CD4-positive, alpha-beta T cell (primary cell): ENCODE measurements at regions not wholly inside any gene's neighbourhood (a gene's known extent, or its start where the extent isn't known, plus 50 kb on each side); places are given as distances from the start of the nearest gene placed in this dataset.

Source experiments
- ATAC-seq: fragments of 200-7000 bp; cut with Tn5 transposase; one replicate; pipeline ENCODE4 v1.10.0; 2022; ENCODE audit warnings: mild to moderate bottlenecking; ENCODE audit not compliant: poor library complexity
- CTCF ChIA-PET: fragments of 350-600 bp; sonication (Branson Sonifier 250); formaldehyde crosslinking; loops from one replicate; lab custom pipeline; 2021; ENCODE audit warnings: antibody characterized with exemption, inconsistent platforms; lab: Charles Lee
- POLR2A ChIA-PET: fragments of 350-600 bp; sonication (Branson Sonifier 250); formaldehyde crosslinking; loops from one replicate; lab custom pipeline; 2021; ENCODE audit warnings: antibody characterized with exemption, inconsistent platforms; lab: Charles Lee
- DNase-seq, 14 experiments: peaks; one replicate each; pipeline ENCODE4 v3.0.0-alpha.2; 2013 to 2020; ENCODE audit warnings: mixed read lengths in 2 of 14
- H3K27ac ChIP-seq, 2 donors: one replicate each; pipeline versions ENCODE4 v1.5.1 to v1.7.0; 2013; ENCODE audit warnings: low read length in 2 of 2, low read depth in 1 of 2, mild to moderate bottlenecking in 1 of 2
- H3K27me3 ChIP-seq, 2 experiments: 1 replicate in 1 of 2; 2 replicates in 1 of 2; pipeline versions ENCODE4 v1.6.1 to v1.7.0; 2013; ENCODE audit warnings: low read length in 2 of 2, control low read depth in 1 of 2, mild to moderate bottlenecking in 1 of 2, moderate library complexity in 1 of 2; ENCODE audit not compliant: insufficient read depth in 2 of 2, control insufficient read depth in 1 of 2
- H3K36me3 ChIP-seq: one replicate; pipeline ENCODE4 v1.6.1; 2013; ENCODE audit warnings: low read length, control low read depth; ENCODE audit not compliant: insufficient read depth
- H3K4me1 ChIP-seq: one replicate; pipeline ENCODE4 v1.6.1; 2013; ENCODE audit warnings: low read length, control low read depth; ENCODE audit not compliant: insufficient read depth
- H3K4me3 ChIP-seq: one replicate; pipeline ENCODE4 v1.5.1; 2013; ENCODE audit warnings: mild to moderate bottlenecking, low read length, moderate library complexity
- H3K9me3 ChIP-seq, 2 experiments: 1 replicate in 1 of 2; 2 replicates in 1 of 2; pipeline versions ENCODE4 v1.6.1 to v1.7.0; 2013; ENCODE audit warnings: low read length in 2 of 2, mild to moderate bottlenecking in 2 of 2, control low read depth in 1 of 2, moderate library complexity in 1 of 2; ENCODE audit not compliant: control insufficient read depth in 1 of 2, insufficient read depth in 1 of 2
- H3K27ac Mint-ChIP-seq: one replicate; pipeline ENCODE4 v1.8.0; 2020; ENCODE audit warnings: mixed read lengths
- H3K27me3 Mint-ChIP-seq: one replicate; pipeline ENCODE4 v1.8.0; 2021; ENCODE audit warnings: mixed read lengths
- H3K36me3 Mint-ChIP-seq: one replicate; pipeline ENCODE4 v1.8.0; 2021; ENCODE audit warnings: low read depth, mixed read lengths
- H3K4me1 Mint-ChIP-seq: one replicate; pipeline ENCODE4 v1.8.0; 2021; ENCODE audit warnings: low read depth, mixed read lengths
- H3K4me3 Mint-ChIP-seq: one replicate; pipeline ENCODE4 v1.8.0; 2020; ENCODE audit warnings: mild to moderate bottlenecking, mixed read lengths
- H3K9me3 Mint-ChIP-seq: one replicate; pipeline ENCODE4 v1.8.0; 2020; ENCODE audit warnings: mixed read lengths
- CTCF ChIP-seq: fragments of 200-600 bp; IDR thresholded peaks from one replicate; pipeline ENCODE4 v1.8.0; 2022; ENCODE audit warnings: antibody characterized with exemption, mild to moderate bottlenecking
- intact Hi-C, 2 experiments: fragments of 100-400 bp; cut with DNase I in 1 of 2; cut with micrococcal nuclease in 1 of 2; formaldehyde crosslinking; loops; one replicate each; pipeline versions ENCODE4 v1.15.1 to v1.9.0; 2023 to 2025; cut with DNase I, micrococcal nuclease

- peaks cover 4% of the 10 kb centered on the region for H3K27me3 Mint-ChIP-seq
- ATAC-seq, result no peak
- Histone ChIP-seq H3K27ac (no peak overlapping the region), H3K27me3 (no peaks in the 10 kb centered on the region), H3K4me3 (no peak overlapping the region), H3K36me3 (no peaks in the 10 kb centered on the region), H3K4me1 (no peaks in the 10 kb centered on the region), H3K9me3 (peaks cover 0 to 4% of the 10 kb centered on the region in 2 experiments)
- H3K27ac Mint-ChIP-seq, result no peak overlapping the region
- peaks cover 5% of the 10 kb centered on the region for H3K9me3 Mint-ChIP-seq
- DNase-seq, result no peak
- H3K36me3 Mint-ChIP-seq, result no peaks in the 10 kb centered on the region
- ChIA-PET CTCF (no interaction called here), POLR2A (no interaction called here)
- intact Hi-C loops, result no loop called here
- H3K4me1 Mint-ChIP-seq, result no peaks in the 10 kb centered on the region
- TF ChIP-seq CTCF, result no peak
- no peak overlapping the region for H3K4me3 Mint-ChIP-seq
These were observed 633.0 kb upstream of the MKI67 start for GRCh38 chr10:128759174-128759573.

- H3K36me3 ChIP-seq, result no peaks in the 10 kb centered on the region
- H3K4me3 ChIP-seq, result no peak overlapping the region
- no peak overlapping the region for H3K4me3 Mint-ChIP-seq
- peaks cover 2% of the 10 kb centered on the region for H3K9me3 Mint-ChIP-seq
- DNase-seq (no peak), ATAC-seq (no peak)
- no peak overlapping the region for H3K27ac Mint-ChIP-seq
- no peak for TF ChIP-seq CTCF
- ChIA-PET POLR2A (no interaction called here), CTCF (no interaction called here)
- H3K27me3 ChIP-seq, result no peaks in the 10 kb centered on the region
- H3K9me3 ChIP-seq, result no peaks in the 10 kb centered on the region
- no peaks in the 10 kb centered on the region for H3K4me1 ChIP-seq
- H3K4me1 Mint-ChIP-seq, result no peaks in the 10 kb centered on the region
- H3K27me3 Mint-ChIP-seq, result peaks cover 4% of the 10 kb centered on the region
- H3K27ac ChIP-seq, result no peak overlapping the region
- H3K36me3 Mint-ChIP-seq, result no peaks in the 10 kb centered on the region
- intact Hi-C loops, result no loop called here
These were observed 637.4 kb upstream of the MKI67 start for GRCh38 chr10:128763588-128763987.

- H3K27me3 Mint-ChIP-seq, result peaks cover 4% of the 10 kb centered on the region
These were observed 638.0 kb upstream of the MKI67 start for GRCh38 chr10:128764190-128764589.

More at GRCh38 chr10:128764190-128764589, 638.0 kb upstream of the MKI67 start:
- peaks cover 1% of the 10 kb centered on the region for H3K9me3 Mint-ChIP-seq
- H3K4me1 Mint-ChIP-seq, result no peaks in the 10 kb centered on the region
- ATAC-seq (no peak), DNase-seq (no peak)
- TF ChIP-seq CTCF, result no peak
- intact Hi-C loops, result no loop called here
- no peak overlapping the region for H3K27ac ChIP-seq
- ChIA-PET CTCF (no interaction called here), POLR2A (no interaction called here)
- H3K4me1 ChIP-seq, result no peaks in the 10 kb centered on the region
- peaks cover 0 to 2% of the 10 kb centered on the region in 2 experiments for H3K9me3 ChIP-seq
- H3K36me3 ChIP-seq, result no peaks in the 10 kb centered on the region
- H3K36me3 Mint-ChIP-seq, result no peaks in the 10 kb centered on the region
- H3K27me3 ChIP-seq, result no peaks in the 10 kb centered on the region
- H3K27ac Mint-ChIP-seq, result no peak overlapping the region
- no peak overlapping the region for H3K4me3 ChIP-seq
- H3K4me3 Mint-ChIP-seq, result no peak overlapping the region
